ENCODE measurements at regions not wholly inside any gene's neighbourhood (a gene's known extent, or its start where the extent isn't known, plus 50 kb on each side); places are given as distances from the start of the nearest gene placed in this dataset.

DNA sequence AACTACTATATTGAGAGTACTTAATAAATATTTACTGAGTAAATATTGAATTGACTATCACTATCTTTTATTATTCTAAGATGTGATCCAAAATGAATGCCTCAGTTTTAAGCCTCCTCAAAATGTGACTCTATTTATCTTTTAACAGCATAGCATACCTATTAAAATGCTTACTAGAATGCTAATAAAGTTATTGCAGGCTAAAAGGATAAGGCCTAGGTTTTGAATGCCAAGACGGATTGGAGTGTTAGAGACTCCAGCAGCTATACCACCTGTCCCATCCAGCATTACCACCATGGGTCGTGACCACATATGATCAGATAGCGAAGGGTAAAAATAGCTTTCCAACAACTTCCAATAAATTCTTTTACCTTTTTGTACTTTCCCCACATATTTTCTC is 64.7 kb upstream of the MYRIP start:
- no peak for TF ChIP-seq EZH2 (IDR thresholded peaks at IDR 0.05; ENCODE audit: borderline replicate concordance, low read length)
- TF ChIP-seq, protein P1, sequence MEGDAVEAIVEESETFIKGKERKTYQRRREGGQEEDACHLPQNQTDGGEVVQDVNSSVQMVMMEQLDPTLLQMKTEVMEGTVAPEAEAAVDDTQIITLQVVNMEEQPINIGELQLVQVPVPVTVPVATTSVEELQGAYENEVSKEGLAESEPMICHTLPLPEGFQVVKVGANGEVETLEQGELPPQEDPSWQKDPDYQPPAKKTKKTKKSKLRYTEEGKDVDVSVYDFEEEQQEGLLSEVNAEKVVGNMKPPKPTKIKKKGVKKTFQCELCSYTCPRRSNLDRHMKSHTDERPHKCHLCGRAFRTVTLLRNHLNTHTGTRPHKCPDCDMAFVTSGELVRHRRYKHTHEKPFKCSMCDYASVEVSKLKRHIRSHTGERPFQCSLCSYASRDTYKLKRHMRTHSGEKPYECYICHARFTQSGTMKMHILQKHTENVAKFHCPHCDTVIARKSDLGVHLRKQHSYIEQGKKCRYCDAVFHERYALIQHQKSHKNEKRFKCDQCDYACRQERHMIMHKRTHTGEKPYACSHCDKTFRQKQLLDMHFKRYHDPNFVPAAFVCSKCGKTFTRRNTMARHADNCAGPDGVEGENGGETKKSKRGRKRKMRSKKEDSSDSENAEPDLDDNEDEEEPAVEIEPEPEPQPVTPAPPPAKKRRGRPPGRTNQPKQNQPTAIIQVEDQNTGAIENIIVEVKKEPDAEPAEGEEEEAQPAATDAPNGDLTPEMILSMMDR (IDR thresholded peaks at IDR 0.05; ENCODE audit: low read length) = no peak
- H3K27me3 ChIP-seq (ENCODE audit: insufficient read depth, low read length) = no peaks in the 10 kb centered on the region
- H4K20me1 ChIP-seq (ENCODE audit: insufficient read depth, low read length) = no peaks in the 10 kb centered on the region
- H3K79me2 ChIP-seq (ENCODE audit: insufficient read depth, low read length) = no peaks in the 10 kb centered on the region
- no peak overlapping the region for H3K4me2 ChIP-seq (ENCODE audit: low read length)
- H3K9me3 ChIP-seq (ENCODE audit: low read length) = no peaks in the 10 kb centered on the region
- H2AFZ ChIP-seq (ENCODE audit: low read length) = no peak overlapping the region
- H3K9me2 ChIP-seq (ENCODE audit: low read depth, low read length) = no peaks in the 10 kb centered on the region
- H3K4me3 ChIP-seq (ENCODE audit: low read depth, low read length, poor library complexity, severe bottlenecking) = no peak overlapping the region
- H3K36me3 ChIP-seq (ENCODE audit: insufficient read depth, low read length) = no peaks in the 10 kb centered on the region
- H3K27ac ChIP-seq (ENCODE audit: low read depth, low read length, poor library complexity, severe bottlenecking) = no peak overlapping the region
- H3K4me1 ChIP-seq (ENCODE audit: insufficient read depth, low read length, severe bottlenecking) = no peaks in the 10 kb centered on the region
- H3F3A ChIP-seq (ENCODE audit: insufficient read depth, low read length) = no peaks in the 10 kb centered on the region
- no peak overlapping the region for H3K9ac ChIP-seq (ENCODE audit: low read length)

DNA sequence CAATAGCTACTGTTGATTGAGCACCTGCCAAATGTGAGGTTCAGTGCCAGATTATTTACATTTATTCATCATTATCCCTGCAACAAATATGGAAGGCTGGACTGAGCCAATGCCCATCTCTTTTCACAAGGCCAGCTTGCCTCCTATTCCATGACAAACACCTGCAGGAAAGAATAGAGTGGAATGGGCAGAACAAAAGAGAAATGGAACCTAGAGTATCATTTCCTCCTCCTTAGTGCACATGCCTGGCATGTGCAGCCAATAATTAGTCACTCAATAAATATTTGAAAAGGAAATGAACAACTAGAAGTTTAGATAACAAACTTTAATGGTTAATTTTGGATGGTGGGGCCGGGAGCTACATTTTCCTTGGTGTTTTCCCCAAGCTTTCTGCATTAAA is 61.4 kb upstream of the MYRIP start:
- Histone ChIP-seq H3K4me3 (ENCODE audit: low read depth, low read length, poor library complexity, severe bottlenecking) (no peak overlapping the region), H3K4me1 (ENCODE audit: insufficient read depth, low read length, severe bottlenecking) (no peaks in the 10 kb centered on the region), H3K79me2 (ENCODE audit: insufficient read depth, low read length) (no peaks in the 10 kb centered on the region), H3K27me3 (ENCODE audit: insufficient read depth, low read length) (no peaks in the 10 kb centered on the region), H3K9ac (ENCODE audit: low read length) (no peak overlapping the region), H3K9me3 (ENCODE audit: low read length) (no peaks in the 10 kb centered on the region), H3K36me3 (ENCODE audit: insufficient read depth, low read length) (no peaks in the 10 kb centered on the region), H3K4me2 (ENCODE audit: low read length) (no peak overlapping the region), H3F3A (ENCODE audit: insufficient read depth, low read length) (no peaks in the 10 kb centered on the region), H2AFZ (ENCODE audit: low read length) (no peak overlapping the region), H3K9me2 (ENCODE audit: low read depth, low read length) (no peaks in the 10 kb centered on the region), H3K27ac (ENCODE audit: low read depth, low read length, poor library complexity, severe bottlenecking) (no peak overlapping the region), H4K20me1 (ENCODE audit: insufficient read depth, low read length) (no peaks in the 10 kb centered on the region)
- no peak for TF ChIP-seq EZH2 (IDR thresholded peaks at IDR 0.05; ENCODE audit: borderline replicate concordance, low read length)
- TF ChIP-seq, protein P1 (IDR thresholded peaks at IDR 0.05; ENCODE audit: low read length) = no peak

DNA sequence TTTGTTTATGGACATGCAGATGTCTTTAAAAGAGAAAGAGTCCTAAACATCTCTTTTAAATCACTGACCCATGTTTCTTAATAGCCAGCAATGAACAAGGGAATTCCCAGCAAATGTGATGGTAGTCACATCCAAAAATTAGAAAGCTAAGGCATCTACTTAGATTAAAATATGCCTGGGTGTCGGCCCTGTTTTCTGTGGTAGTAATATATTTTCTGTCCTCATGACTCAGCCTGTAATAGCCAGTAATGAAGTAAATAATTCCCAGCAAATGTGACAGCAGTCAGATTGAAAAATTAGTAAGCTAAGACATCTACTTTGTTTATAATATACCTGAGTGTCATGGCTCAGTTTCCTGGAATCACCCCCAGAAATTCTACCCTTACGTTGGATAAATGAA is 60.6 kb upstream of the MYRIP start:
- Histone ChIP-seq H3F3A (ENCODE audit: insufficient read depth, low read length) (no peaks in the 10 kb centered on the region), H3K4me3 (ENCODE audit: low read depth, low read length, poor library complexity, severe bottlenecking) (no peak overlapping the region), H3K9me3 (ENCODE audit: low read length) (no peaks in the 10 kb centered on the region), H3K4me2 (ENCODE audit: low read length) (no peak overlapping the region), H3K4me1 (ENCODE audit: insufficient read depth, low read length, severe bottlenecking) (no peaks in the 10 kb centered on the region), H3K36me3 (ENCODE audit: insufficient read depth, low read length) (no peaks in the 10 kb centered on the region), H4K20me1 (ENCODE audit: insufficient read depth, low read length) (no peaks in the 10 kb centered on the region), H3K27me3 (ENCODE audit: insufficient read depth, low read length) (no peaks in the 10 kb centered on the region), H3K79me2 (ENCODE audit: insufficient read depth, low read length) (no peaks in the 10 kb centered on the region), H3K9ac (ENCODE audit: low read length) (no peak overlapping the region), H3K9me2 (ENCODE audit: low read depth, low read length) (no peaks in the 10 kb centered on the region), H3K27ac (ENCODE audit: low read depth, low read length, poor library complexity, severe bottlenecking) (no peak overlapping the region), H2AFZ (ENCODE audit: low read length) (no peak overlapping the region)
- no peak for TF ChIP-seq EZH2 (IDR thresholded peaks at IDR 0.05; ENCODE audit: borderline replicate concordance, low read length)
- TF ChIP-seq, protein P1 (IDR thresholded peaks at IDR 0.05; ENCODE audit: low read length) = no peak

All from OCI-LY1 (cell line).